LNCAP (cell line): ENCODE measurements at regions not wholly inside any gene's neighbourhood (a gene's known extent, or its start where the extent isn't known, plus 50 kb on each side); places are given as distances from the start of the nearest gene placed in this dataset.

Experiments
- TF ChIP-seq, protein P1 (sequence below): fragments of 450-650 bp; IDR thresholded peaks from 2 replicates; pipeline ENCODE4 v1.5.1; 2017; ENCODE audit warnings: mild to moderate bottlenecking

DNA sequence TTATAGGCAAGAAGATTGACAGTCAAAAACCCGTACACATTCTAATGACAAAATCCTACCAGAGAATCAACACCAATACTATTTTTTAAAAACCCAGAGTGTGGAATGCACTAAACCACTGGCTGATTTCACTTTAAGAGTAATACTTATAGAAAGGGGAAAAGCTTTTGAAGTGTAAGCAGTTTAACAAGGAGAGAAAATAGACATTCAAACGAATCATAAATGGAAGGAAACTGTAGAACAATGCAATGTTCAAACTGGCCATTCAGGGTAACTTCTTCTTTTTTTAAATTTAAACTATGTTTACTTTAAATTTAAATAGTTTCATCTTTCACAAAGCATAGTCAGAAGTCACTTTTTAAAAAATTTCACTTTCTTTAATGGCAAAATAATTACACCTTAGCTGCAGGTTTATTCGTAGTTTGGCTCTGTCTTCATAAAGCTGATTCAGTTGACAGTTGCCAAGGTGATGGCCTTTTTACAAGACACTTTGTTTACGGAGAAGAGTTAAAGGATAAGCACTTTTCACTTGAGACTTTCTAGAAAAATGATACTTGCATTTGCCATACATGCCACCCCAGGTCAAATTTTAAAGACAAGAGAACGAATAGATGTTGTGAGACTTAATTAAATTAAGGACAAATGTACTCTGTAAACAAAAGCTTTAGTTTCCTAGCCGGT lies 82.4 kb upstream of the KLF3 start:
- TF ChIP-seq, protein P1, sequence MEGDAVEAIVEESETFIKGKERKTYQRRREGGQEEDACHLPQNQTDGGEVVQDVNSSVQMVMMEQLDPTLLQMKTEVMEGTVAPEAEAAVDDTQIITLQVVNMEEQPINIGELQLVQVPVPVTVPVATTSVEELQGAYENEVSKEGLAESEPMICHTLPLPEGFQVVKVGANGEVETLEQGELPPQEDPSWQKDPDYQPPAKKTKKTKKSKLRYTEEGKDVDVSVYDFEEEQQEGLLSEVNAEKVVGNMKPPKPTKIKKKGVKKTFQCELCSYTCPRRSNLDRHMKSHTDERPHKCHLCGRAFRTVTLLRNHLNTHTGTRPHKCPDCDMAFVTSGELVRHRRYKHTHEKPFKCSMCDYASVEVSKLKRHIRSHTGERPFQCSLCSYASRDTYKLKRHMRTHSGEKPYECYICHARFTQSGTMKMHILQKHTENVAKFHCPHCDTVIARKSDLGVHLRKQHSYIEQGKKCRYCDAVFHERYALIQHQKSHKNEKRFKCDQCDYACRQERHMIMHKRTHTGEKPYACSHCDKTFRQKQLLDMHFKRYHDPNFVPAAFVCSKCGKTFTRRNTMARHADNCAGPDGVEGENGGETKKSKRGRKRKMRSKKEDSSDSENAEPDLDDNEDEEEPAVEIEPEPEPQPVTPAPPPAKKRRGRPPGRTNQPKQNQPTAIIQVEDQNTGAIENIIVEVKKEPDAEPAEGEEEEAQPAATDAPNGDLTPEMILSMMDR: no peak

DNA sequence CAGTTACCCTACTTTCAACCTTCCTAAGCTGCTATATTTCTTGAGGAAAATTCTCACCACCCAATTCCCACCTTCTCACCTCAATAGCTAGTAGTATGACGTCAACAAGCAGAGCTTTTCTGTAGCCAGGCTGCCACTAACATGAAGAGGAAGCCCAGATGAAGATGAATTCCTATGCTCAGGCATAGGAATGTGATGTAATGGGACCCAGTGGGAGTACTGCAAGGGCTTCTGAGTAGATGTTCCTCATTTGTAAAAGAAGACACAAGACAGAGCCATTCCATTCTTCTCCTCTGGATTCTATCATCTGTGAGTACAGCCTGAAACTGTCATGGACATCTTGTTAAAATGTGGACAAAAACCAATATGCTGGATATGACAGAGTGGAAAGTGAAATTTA lies 81.6 kb upstream of the KLF3 start:
- TF ChIP-seq, protein P1: no peak

DNA sequence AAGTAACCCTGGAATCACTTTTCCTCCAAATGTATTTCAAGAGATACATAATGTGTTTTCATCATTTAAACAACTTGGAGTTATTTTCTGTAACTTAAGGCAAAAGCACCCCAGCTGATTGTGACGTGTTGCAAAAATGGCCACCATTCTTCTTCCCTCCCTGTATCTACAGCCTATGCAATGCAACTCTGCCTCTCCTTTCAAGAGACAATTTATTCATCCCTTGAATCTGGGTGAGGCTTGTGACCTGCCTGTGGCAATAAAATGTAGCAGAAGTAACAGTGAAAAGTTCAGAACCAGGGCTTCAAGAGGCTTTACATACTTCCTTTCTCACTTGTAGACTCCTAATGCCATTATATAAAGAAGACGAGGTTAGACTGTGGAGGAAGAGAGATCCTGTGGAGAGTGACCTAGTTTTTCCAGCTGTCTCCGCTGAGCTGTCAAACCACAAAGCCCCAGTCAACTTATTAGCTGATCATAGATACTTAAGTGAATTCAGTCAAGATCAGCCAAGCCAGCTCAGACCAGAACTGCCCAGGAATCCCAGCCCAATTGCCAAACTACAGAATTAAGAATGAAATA lies 81.0 kb upstream of the KLF3 start:
- TF ChIP-seq, protein P1: no peak

DNA sequence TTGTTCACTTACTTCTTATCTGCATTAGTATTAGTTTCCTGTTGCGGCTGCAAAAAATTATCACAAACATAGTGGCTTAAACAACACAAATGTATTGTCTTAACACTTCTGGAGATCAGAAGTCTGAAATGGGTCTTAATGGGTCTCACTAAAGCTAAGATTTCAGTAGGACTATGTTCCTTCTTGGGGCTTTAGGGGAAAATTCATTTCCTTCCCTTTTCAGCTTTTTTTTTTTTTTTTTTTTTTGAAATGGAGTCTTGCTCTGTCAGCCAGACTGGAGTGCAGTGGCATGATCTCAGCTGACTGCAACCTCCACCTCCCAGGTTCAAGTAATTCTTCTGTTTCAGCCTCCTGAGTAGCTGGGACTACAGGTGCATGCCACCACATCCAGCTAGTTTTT lies 78.1 kb upstream of the KLF3 start:
- TF ChIP-seq, protein P1: no peak

DNA sequence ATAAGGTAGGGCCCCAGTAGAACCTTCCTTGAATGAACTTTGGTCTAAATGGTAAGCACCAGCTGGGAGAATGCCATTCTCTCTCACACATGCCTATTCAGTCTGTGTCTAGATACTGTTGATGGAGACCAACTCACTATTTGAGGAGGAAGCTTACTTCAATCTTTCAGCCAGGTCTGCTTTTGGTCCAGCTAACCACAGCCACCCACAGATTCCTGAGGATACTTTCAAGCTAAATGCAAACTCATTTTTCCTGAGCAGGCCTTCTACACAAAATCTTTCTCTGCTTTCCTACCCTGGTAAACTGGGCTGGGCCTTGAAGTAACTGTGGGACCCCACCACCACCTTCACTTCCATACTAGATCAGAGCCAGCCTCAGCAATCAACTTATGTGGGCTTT lies 76.9 kb upstream of the KLF3 start:
- TF ChIP-seq, protein P1: no peak

DNA sequence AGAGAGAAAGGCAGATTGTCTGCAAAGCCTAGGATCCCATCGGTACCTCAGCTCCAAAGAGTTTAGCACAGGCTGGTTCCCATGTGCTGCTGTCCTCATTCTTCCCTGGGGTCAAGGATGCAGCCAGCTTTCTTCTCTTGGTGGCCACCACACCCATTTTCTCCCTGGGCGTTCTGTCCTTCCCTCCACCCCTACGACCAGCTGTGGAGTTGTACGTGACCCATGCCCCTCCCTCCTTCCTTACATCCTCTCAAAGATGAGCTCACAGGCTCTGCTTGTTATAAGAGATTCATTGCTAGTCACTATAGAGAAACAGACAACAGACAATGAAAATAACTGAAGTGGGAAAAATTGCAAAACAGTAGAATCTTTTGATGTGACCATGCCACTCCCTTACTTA lies 74.0 kb upstream of the KLF3 start:
- TF ChIP-seq, protein P1: no peak

DNA sequence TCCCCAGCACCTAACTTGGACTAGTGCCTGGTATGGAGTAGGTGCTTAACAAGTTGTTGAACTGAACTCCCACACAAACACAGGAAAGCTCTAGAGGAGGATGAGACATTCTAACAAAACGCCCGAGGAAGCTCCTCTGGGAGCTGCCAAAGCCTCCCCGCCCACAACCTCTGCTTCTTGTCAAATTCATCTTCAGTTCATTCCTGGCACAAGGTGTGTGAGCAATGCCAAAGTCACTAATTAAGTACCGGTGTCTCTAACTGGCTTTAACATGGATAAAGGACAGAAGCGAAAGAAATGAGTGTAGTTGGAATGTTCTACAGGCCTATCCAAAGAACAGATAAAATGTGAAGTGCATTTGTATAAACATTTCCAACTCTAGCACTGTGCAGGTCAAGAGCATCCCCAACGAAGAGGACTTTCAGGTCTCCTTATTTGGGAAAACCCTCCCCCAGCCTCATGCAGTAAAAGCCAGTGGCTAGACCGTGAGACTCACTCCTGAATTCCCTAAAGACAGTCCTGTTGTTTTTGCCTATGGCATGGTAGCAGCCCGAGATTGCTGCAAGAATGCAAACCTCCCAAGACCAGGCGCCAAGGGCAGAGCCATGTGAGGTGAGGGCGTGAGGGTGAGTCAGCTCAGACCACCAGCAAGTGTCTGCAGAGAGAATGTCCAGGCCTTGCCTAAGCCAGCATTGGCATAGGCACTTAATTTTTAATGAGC lies 72.2 kb upstream of the KLF3 start:
- TF ChIP-seq, protein P1: no peak
